ENCODE measurements at regions not wholly inside any gene's neighbourhood (a gene's known extent, or its start where the extent isn't known, plus 50 kb on each side); places are given as distances from the start of the nearest gene placed in this dataset.

DNA sequence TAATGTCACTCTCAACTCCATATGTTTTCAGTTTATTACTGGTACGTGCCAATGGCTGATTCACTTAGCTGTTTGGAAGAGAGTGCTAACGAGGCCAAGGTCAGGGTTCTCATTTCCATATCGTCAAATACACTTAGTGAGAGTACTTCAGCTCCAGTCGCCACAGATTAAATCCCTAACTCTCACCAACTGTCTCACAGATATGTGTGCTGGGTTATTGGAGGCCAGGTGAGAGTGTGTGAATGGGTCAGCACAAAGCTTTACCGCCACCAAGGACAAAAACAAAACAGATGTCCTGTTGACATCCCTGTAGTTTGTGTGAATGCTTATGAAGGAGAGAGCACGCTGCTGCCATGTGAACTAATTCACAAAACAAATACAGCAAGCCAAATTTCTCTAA is 133.5 kb upstream of the TBL1XR1 start:
- Histone ChIP-seq H3K4me3 (ENCODE audit: low read length) (no peak overlapping the region), H4K20me1 (ENCODE audit: low read length) (no peaks in the 10 kb centered on the region), H3K9ac (ENCODE audit: low read length) (no peak overlapping the region), H2AFZ (ENCODE audit: low read length) (no peak overlapping the region), H3K36me3 (ENCODE audit: low read depth, low read length) (no peaks in the 10 kb centered on the region), H3K4me1 (ENCODE audit: insufficient read depth, low read length) (peaks cover 5% of the 10 kb centered on the region), H3F3A (ENCODE audit: low read length, unreplicated experiment) (no peaks in the 10 kb centered on the region), H3K27me3 (ENCODE audit: low read length) (no peaks in the 10 kb centered on the region), H3K9me3 (ENCODE audit: low read length) (no peaks in the 10 kb centered on the region), H3K79me2 (ENCODE audit: low read length) (no peaks in the 10 kb centered on the region), H3K4me2 (ENCODE audit: low read length) (no peak overlapping the region), H3K27ac (ENCODE audit: low read length) (no peak overlapping the region), H3K9me2 (replicated peaks; ENCODE audit: low read length) (no peaks in the 10 kb centered on the region)
- no TSS peak for BruUV-seq (replicated peaks)
- TF ChIP-seq, protein P1, sequence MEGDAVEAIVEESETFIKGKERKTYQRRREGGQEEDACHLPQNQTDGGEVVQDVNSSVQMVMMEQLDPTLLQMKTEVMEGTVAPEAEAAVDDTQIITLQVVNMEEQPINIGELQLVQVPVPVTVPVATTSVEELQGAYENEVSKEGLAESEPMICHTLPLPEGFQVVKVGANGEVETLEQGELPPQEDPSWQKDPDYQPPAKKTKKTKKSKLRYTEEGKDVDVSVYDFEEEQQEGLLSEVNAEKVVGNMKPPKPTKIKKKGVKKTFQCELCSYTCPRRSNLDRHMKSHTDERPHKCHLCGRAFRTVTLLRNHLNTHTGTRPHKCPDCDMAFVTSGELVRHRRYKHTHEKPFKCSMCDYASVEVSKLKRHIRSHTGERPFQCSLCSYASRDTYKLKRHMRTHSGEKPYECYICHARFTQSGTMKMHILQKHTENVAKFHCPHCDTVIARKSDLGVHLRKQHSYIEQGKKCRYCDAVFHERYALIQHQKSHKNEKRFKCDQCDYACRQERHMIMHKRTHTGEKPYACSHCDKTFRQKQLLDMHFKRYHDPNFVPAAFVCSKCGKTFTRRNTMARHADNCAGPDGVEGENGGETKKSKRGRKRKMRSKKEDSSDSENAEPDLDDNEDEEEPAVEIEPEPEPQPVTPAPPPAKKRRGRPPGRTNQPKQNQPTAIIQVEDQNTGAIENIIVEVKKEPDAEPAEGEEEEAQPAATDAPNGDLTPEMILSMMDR (conservative IDR thresholded peaks at IDR 0.05; ENCODE audit: low read depth, low read length), result no peak
- TF ChIP-seq EZH2 (IDR thresholded peaks at IDR 0.05; ENCODE audit: low read length, unreplicated experiment), result no peak
- no peak for TF ChIP-seq EZH2phosphoT487 (IDR thresholded peaks at IDR 0.05; ENCODE audit: borderline replicate concordance, low read length)
- intact Hi-C loops (cut with micrococcal nuclease), result no loop called here
- DNase-seq, result no peak
- ChIA-PET POLR2A (ENCODE audit: unreplicated experiment) (no interaction called here), CTCF (no interaction called here)
- no peak for ATAC-seq

DNA sequence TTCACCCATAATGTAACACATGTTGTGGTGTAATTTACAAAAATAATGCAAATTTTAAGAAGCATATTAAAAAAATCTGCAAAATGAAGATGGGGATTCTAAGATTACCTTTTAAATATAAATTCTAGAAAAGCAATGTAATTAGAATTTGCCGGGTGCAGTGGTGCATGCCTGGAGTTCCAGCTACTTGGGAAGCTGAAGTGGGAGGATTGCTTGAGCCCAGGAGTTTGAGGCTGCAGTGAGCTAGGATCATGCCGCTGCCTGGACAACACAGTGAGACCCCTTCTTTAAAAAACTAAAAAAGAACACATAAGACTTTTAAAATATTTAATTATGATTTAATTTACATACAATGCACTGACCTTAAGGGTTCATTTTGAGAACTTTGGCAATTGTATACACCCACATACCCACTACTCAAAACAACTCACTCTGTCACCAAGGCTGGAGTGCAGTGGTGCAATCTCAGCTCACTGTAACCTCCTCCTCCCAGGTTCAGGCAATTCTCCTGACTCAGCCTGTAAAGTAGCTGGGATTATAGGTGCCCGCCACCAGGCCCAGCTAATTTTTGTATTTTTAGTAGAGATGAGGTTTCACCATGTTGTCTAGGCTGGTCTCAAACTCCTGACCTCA is 134.0 kb upstream of the TBL1XR1 start:
- intact Hi-C loops (cut with micrococcal nuclease), result no loop called here
- TF ChIP-seq, protein P1 (conservative IDR thresholded peaks at IDR 0.05; ENCODE audit: low read depth, low read length), result no peak
- TF ChIP-seq EZH2phosphoT487 (IDR thresholded peaks at IDR 0.05; ENCODE audit: borderline replicate concordance, low read length), result no peak
- no peak for TF ChIP-seq EZH2 (IDR thresholded peaks at IDR 0.05; ENCODE audit: low read length, unreplicated experiment)
- no peaks in the 10 kb centered on the region for H3K79me2 ChIP-seq (ENCODE audit: low read length)
- H3K9me3 ChIP-seq (ENCODE audit: low read length), result no peaks in the 10 kb centered on the region
- DNase-seq, result no peak
- no TSS peak for BruUV-seq (replicated peaks)
- no peaks in the 10 kb centered on the region for H3K27me3 ChIP-seq (ENCODE audit: low read length)
- no peaks in the 10 kb centered on the region for H3K9me2 ChIP-seq (replicated peaks; ENCODE audit: low read length)
- H3K9ac ChIP-seq (ENCODE audit: low read length), result no peak overlapping the region
- no peaks in the 10 kb centered on the region for H3F3A ChIP-seq (ENCODE audit: low read length, unreplicated experiment)
- no peak for ATAC-seq
- CTCF ChIA-PET, result no interaction called here
- no peak overlapping the region for H2AFZ ChIP-seq (ENCODE audit: low read length)
- no peak overlapping the region for H3K4me3 ChIP-seq (ENCODE audit: low read length)
- H3K36me3 ChIP-seq (ENCODE audit: low read depth, low read length), result no peaks in the 10 kb centered on the region
- H3K4me2 ChIP-seq (ENCODE audit: low read length), result no peak overlapping the region
- POLR2A ChIA-PET (ENCODE audit: unreplicated experiment), result no interaction called here
- peaks cover 10% of the 10 kb centered on the region for H3K4me1 ChIP-seq (ENCODE audit: insufficient read depth, low read length)
- H4K20me1 ChIP-seq (ENCODE audit: low read length), result no peaks in the 10 kb centered on the region
- no peak overlapping the region for H3K27ac ChIP-seq (ENCODE audit: low read length)

DNA sequence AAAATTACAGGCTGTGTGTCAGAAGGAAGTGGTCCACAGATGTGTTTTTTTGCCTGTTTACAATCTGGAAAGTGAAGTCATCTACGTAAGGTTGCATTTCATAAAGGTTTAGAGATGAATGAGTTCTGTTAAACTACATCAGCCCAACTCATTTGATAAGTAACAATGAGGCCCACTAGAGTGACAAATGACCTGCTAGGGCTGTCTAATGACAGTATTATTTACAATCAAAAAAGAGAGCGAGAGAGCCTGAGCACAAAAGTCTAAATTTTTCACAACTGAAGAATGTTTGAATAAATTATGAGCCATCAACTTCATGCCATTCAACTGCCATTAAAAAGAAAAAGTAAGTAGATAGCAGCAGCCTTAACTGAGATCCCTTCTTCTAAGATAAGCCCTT is 135.7 kb upstream of the TBL1XR1 start:
- CTCF ChIA-PET, result no interaction called here
- POLR2A ChIA-PET (ENCODE audit: unreplicated experiment), result interaction anchor here (0.5 kb wide), 1 partner anchor 97 kb away, joined by 3 read pairs; no protein-coding TSS in a partner anchor
- peaks cover 20% of the 10 kb centered on the region for H3K4me1 ChIP-seq (ENCODE audit: insufficient read depth, low read length)

More for the DNA sequence above, 135.7 kb upstream of the TBL1XR1 start:
- Histone ChIP-seq H3K9me3 (ENCODE audit: low read length) (no peaks in the 10 kb centered on the region), H3K9ac (ENCODE audit: low read length) (no peak overlapping the region), H3K79me2 (ENCODE audit: low read length) (no peaks in the 10 kb centered on the region), H4K20me1 (ENCODE audit: low read length) (no peaks in the 10 kb centered on the region), H3K36me3 (ENCODE audit: low read depth, low read length) (no peaks in the 10 kb centered on the region), H3K4me3 (ENCODE audit: low read length) (no peak overlapping the region), H3K4me2 (ENCODE audit: low read length) (no peak overlapping the region), H3K27me3 (ENCODE audit: low read length) (no peaks in the 10 kb centered on the region), H3F3A (ENCODE audit: low read length, unreplicated experiment) (no peaks in the 10 kb centered on the region), H3K9me2 (replicated peaks; ENCODE audit: low read length) (no peaks in the 10 kb centered on the region), H2AFZ (ENCODE audit: low read length) (no peak overlapping the region), H3K27ac (ENCODE audit: low read length) (no peak overlapping the region)
- no TSS peak for BruUV-seq (replicated peaks)
- no peak for DNase-seq
- intact Hi-C loops (cut with micrococcal nuclease), result no loop called here
- TF ChIP-seq EZH2phosphoT487 (IDR thresholded peaks at IDR 0.05; ENCODE audit: borderline replicate concordance, low read length) (no peak), EZH2 (IDR thresholded peaks at IDR 0.05; ENCODE audit: low read length, unreplicated experiment) (no peak)
- TF ChIP-seq, protein P1 (conservative IDR thresholded peaks at IDR 0.05; ENCODE audit: low read depth, low read length), result no peak
- no peak for ATAC-seq

Measured in PC-3 (cell line).